Ramos (cell line): ENCODE measurements at regions not wholly inside any gene's neighbourhood (a gene's known extent, or its start where the extent isn't known, plus 50 kb on each side); places are given as distances from the start of the nearest gene placed in this dataset.
"Not testable (repeated sequence)": the region's sequence is repeated elsewhere in the genome, so short reads cannot be mapped to it uniquely, and the experiment has no call there.

Source experiments
- in situ Hi-C: fragments of 300-500 bp; cut with MboI; formaldehyde crosslinking; loops from one replicate; pipeline ENCODE4 v1.14.3; 2022; ENCODE audit warnings: low sequenced_read_pairs; ENCODE audit not compliant: unreplicated experiment

GRCh38 chr5:125215593-125215992 is 469.2 kb upstream of the ZNF608 start:
- in situ Hi-C loops = no loop called here

GRCh38 chr5:125219710-125220109 is 473.3 kb upstream of the ZNF608 start:
- in situ Hi-C loops = no loop called here

DNA sequence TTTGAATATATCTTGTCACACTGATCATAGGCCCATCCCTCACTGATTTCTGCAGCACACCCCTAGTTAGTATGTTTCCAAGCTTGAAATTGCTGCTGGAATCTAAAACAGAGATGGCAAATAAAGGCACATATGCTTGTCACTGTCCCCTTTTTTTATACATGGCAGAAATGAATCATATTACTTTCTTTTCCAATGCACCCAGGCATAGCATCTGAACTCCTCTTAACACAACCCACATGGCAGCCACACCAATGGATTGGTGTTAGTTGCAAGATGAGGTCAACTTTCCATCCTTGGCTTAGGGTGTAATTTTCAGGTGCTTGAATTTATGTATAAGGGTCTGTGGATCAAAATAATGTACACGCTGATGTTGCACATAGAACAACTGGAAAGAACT is 473.8 kb upstream of the ZNF608 start:
- in situ Hi-C loops = no loop called here

- in situ Hi-C loops = no loop called here
Observed at GRCh38 chr5:125222597-125223240, 476.3 kb upstream of the ZNF608 start.

GRCh38 chr5:125225424-125225823 is 479.0 kb upstream of the ZNF608 start:
- in situ Hi-C loops = no loop called here

GRCh38 chr5:125226825-125227224 is 480.4 kb upstream of the ZNF608 start:
- in situ Hi-C loops = no loop called here

GRCh38 chr5:125227333-125228095 is 481.1 kb upstream of the ZNF608 start:
- in situ Hi-C loops = no loop called here

- in situ Hi-C loops = no loop called here
Observed at GRCh38 chr5:125228363-125229070, 482.1 kb upstream of the ZNF608 start.

DNA sequence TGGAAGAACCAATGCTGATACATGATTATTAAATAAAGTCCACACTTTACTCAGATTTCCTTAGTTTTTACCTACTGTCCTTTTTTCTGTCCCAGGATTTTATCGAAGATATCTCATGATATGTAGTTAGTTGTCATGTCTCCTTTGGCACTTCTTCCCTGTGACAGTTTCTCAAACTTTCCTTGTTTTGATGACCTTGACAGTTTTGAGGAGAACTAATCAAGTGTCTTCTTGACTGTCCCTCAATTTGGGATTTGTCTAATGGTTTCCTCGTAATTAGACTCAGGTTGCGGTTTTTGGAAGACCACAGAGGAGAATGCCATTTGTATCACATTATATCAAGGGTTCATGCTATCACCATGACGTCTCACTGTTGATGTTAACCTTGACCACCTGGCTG is 483.1 kb upstream of the ZNF608 start:
- in situ Hi-C loops = no loop called here

- in situ Hi-C loops = no loop called here
Observed at GRCh38 chr5:125232779-125233230, 486.4 kb upstream of the ZNF608 start.

- in situ Hi-C loops = no loop called here
Observed at GRCh38 chr5:125233944-125234343, 487.5 kb upstream of the ZNF608 start.

- in situ Hi-C loops = no loop called here
Observed at GRCh38 chr5:125236007-125236406, 489.6 kb upstream of the ZNF608 start.

DNA sequence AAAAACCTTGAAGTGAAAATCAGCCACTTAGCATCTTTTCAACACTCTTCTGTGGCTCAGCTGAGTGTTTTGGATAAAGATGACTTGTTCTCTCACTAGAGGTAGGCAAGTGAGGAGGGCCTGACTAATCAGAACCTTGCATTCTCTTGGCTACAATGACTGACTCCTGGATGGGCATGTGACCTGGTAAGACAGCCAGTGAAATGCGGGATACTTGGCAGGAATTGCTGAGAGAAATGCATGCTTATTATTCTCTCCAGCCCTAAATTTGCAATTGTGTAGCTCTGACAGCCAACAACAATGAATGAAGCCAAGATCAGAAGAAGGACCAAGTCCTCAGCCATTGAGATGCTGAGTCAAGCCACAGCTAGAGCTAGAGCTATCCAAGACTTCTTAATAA is 490.5 kb upstream of the ZNF608 start:
- in situ Hi-C loops = no loop called here

DNA sequence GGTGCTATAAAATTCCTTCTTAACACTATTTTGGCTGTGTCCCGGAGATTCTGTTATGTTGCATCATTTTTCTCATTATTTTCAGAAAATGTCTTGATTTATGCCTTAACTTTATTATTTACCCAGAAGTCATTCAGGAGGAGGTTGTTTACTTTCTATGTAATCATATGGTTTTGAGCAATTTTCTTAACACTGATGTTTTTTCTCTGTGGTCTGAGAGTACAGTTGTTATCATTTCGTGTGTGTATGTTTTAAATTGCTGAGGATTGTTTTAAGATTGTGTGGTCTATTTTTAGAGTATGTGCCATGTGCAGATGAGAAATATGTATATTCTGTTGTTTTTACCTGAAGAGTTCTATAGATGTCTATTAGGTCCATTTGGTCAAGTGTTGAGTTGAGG is 498.1 kb upstream of the ZNF608 start:
- in situ Hi-C loops = no loop called here

DNA sequence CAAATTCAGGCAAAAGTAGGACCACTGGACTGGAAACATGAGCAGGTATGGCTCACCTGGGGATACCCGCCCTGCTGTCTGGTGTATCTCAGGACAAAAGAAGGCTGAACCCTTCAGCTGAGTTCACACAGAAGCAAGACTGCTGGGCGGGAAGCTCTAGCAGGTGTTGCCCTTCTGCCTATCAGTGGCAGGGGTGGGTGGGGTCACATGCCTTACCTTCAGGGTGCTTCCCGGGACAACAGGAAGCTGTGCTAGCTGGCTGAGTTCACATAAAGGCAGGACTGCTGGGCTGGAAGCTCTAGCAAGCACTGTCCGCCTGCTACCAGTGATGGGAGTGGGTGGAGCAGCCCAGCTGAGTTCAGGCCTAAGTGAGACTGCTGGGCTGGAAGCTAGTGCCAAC is 498.8 kb upstream of the ZNF608 start:
- in situ Hi-C loops = no loop called here

GRCh38 chr5:125249400-125249799 is 503.0 kb upstream of the ZNF608 start:
- in situ Hi-C loops = no loop called here

DNA sequence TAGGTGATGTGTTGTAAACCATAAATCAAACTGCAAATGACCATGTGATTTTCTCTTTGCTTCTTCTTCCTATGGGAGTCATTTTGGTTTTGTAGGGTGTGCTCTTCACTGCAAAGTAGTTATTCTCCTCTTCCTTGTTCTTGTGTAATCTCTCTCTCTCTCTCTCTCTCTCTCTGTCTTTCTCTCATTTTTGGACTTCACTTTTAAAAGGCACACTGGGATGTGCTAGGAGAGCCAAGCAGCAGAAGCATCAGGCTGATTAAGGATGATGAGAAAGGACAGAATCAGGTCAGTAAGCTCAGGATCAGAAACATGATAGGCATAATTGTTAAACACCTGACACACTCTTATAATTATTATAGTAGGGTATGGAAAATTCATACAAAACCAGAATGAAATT is 505.3 kb upstream of the ZNF608 start:
- in situ Hi-C loops = no loop called here

DNA sequence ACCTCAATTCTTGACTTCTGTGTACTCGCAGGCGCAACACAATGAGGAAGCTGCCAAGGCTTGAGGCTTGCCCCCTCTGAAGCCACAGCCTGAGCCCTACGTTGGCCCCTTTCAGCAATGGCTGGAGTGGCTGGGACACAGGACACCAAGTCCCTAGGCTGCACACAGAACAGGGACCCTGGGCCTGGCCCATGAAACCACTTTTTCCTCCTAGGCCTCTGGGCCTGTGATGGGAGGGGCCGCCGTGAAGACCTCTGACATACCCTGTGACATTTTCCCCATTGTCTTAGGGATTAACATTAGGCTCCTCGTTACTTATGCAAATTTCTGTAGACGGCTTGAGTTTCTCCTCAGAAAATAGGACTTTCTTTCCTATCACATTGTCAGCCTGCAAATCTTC is 507.2 kb upstream of the ZNF608 start:
- in situ Hi-C loops = not testable (repeated sequence)

DNA sequence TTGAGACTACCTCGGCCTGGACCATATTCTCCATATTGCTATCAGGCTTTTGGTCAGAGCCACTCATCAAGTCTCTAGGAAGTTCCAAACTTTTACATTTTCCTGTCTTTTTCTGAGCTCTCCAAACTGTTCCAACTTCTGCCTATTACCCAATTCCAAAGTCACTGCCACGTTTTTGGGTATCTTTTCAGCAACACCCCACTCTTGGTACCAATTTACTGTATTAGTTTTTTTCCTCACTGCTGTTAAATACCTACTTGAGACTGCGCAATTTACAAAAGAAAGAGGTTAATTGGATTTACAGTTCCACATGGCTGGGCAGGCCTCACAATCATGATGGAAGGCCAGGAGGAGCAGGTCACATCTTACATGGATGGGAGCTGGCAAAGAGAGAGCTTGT is 507.8 kb upstream of the ZNF608 start:
- in situ Hi-C loops = no loop called here

DNA sequence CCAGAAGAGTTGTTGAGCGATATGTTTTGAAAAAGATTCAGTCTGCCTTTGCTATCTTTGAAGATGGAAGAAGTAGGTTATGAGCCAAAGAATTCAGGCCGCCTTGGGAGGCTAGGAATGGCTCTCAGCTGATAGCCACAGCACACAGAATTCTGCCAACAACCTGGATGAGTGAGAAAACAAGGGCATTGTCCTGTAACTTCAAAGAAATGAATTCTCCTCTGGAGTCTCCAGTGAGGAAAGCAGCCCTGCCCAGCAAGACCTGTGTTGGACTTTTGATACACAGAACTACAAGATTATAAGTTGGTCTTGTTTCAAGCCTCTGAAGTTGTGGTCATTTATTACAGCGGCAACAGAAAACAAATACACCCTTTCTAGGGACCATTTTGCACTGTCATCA is 509.9 kb upstream of the ZNF608 start:
- in situ Hi-C loops = no loop called here
